Endothelial cell of umbilical vein (primary cell): ENCODE measurements at regions not wholly inside any gene's neighbourhood (a gene's known extent, or its start where the extent isn't known, plus 50 kb on each side); places are given as distances from the start of the nearest gene placed in this dataset.

ENCODE experiments used
- BruUV-seq: library from RNA; stranded (reverse); fragments of 400-500 nt; replicated peaks from 2 replicates; lab custom pipeline; 2021; lab: Mats Ljungman, UMichigan
- CTCF ChIA-PET: fragments of 300-600, 350-600 bp; sonication (Branson Sonifier 250); formaldehyde crosslinking; loops from one replicate; lab custom pipeline; 2021; ENCODE audit warnings: antibody characterized with exemption, inconsistent platforms; lab: Charles Lee
- POLR2A ChIA-PET: fragments of 300-600, 350-600 bp; sonication (Branson Sonifier 250); formaldehyde crosslinking; loops from one replicate; lab custom pipeline; 2021; ENCODE audit warnings: antibody characterized with exemption, inconsistent platforms; lab: Charles Lee
- DNase-seq: peaks from one replicate; pipeline ENCODE4 v3.0.0-alpha.2; 2011; ENCODE audit warnings: low read depth, low spot score
- FAIRE-seq: peaks from 2 replicates; lab custom pipeline; 2011; peaks lifted over from hg19 to GRCh38; lab: Jason Lieb, UNC
- H2AFZ ChIP-seq: 2 replicates; pipeline ENCODE4 v1.6.0; 2012; ENCODE audit warnings: low read depth, low read length, control low read depth, inconsistent platforms
- H3K27ac ChIP-seq: 2 replicates; pipeline ENCODE4 v1.5.1; 2011; ENCODE audit warnings: low read depth, mild to moderate bottlenecking, control low read depth, low read length, moderate library complexity; ENCODE audit not compliant: insufficient read depth
- H3K27me3 ChIP-seq, 2 experiments: 2 replicates each; pipeline versions ENCODE4 v1.6.0 to v1.6.1; 2011; ENCODE audit warnings: low read length in 2 of 2, mixed read lengths in 1 of 2; ENCODE audit not compliant: control insufficient read depth in 2 of 2, insufficient read depth in 2 of 2
- H3K36me3 ChIP-seq, 2 experiments: 2 replicates in 1 of 2; 3 replicates in 1 of 2; pipeline ENCODE4 v1.5.1; 2011; ENCODE audit warnings: low read length in 2 of 2, mild to moderate bottlenecking in 1 of 2, moderate library complexity in 1 of 2; ENCODE audit not compliant: control insufficient read depth in 2 of 2, insufficient read depth in 2 of 2; ENCODE audit errors: extremely low read depth in 1 of 2
- H3K4me1 ChIP-seq: 3 replicates; pipeline ENCODE4 v1.5.1; 2011; ENCODE audit warnings: mild to moderate bottlenecking, low read length; ENCODE audit not compliant: control insufficient read depth, insufficient read depth; ENCODE audit errors: extremely low read depth
- H3K4me2 ChIP-seq: 2 replicates; pipeline ENCODE4 v1.6.1; 2011; ENCODE audit warnings: low read length, control low read depth, mixed read lengths; ENCODE audit not compliant: insufficient read depth
- H3K4me3 ChIP-seq, 3 experiments: fragments of 200-600 bp in 1 of 3; sonication (generic), shearing (Covaris generic) in 1 of 3; replicated peaks in 1 of 3; 2 replicates each; pipeline ENCODE4 v1.5.1; 2011 to 2016; ENCODE audit warnings: control low read depth in 3 of 3, low read length in 3 of 3, mild to moderate bottlenecking in 2 of 3, inconsistent platforms in 1 of 3, low read depth in 1 of 3, moderate library complexity in 1 of 3; ENCODE audit not compliant: insufficient read depth in 1 of 3
- H3K79me2 ChIP-seq: 2 replicates; pipeline ENCODE4 v1.6.0; 2012; ENCODE audit warnings: low read length, inconsistent platforms; ENCODE audit not compliant: control insufficient read depth, insufficient read depth
- H3K9ac ChIP-seq: replicated peaks from 2 replicates; pipeline ENCODE3; 2011; ENCODE audit warnings: low read length, control low read depth; ENCODE audit not compliant: insufficient read depth; ENCODE audit errors: extremely low read depth
- H3K9me1 ChIP-seq: replicated peaks from 3 replicates; pipeline ENCODE4 v1.6.0; 2011; ENCODE audit warnings: mild to moderate bottlenecking, low read length; ENCODE audit not compliant: control insufficient read depth, insufficient read depth; ENCODE audit errors: extremely low read depth
- H3K9me3 ChIP-seq: replicated peaks from 2 replicates; pipeline ENCODE4 v1.5.1; 2012; ENCODE audit warnings: low read length, inconsistent platforms; ENCODE audit not compliant: control insufficient read depth, insufficient read depth
- H4K20me1 ChIP-seq: replicated peaks from 2 replicates; pipeline ENCODE3; 2011; ENCODE audit warnings: mild to moderate bottlenecking, low read length; ENCODE audit not compliant: control insufficient read depth, insufficient read depth; ENCODE audit errors: extremely low read depth
- CTCF ChIP-seq, 2 donors: IDR thresholded peaks; 1 replicate in 1 of 2; 2 replicates in 1 of 2; pipeline ENCODE4 v1.5.1; 2011; ENCODE audit warnings: low read length in 2 of 2, mild to moderate bottlenecking in 2 of 2, moderate library complexity in 2 of 2, control low read depth in 1 of 2, inconsistent platforms in 1 of 2, low read depth in 1 of 2; ENCODE audit not compliant: insufficient read depth in 1 of 2; ENCODE audit errors: extremely low read depth in 1 of 2
- EZH2 ChIP-seq: IDR thresholded peaks from 2 replicates; pipeline ENCODE4 v1.6.1; 2012; ENCODE audit warnings: borderline replicate concordance, low read depth, mild to moderate bottlenecking, moderate library complexity, low read length, inconsistent platforms; ENCODE audit not compliant: severe bottlenecking
- FOS ChIP-seq: IDR thresholded peaks from 2 replicates; pipeline ENCODE4 v1.6.1; 2011; ENCODE audit warnings: mild to moderate bottlenecking, low read length, moderate library complexity, borderline replicate concordance; ENCODE audit not compliant: insufficient read depth
- GATA2 ChIP-seq: IDR thresholded peaks from 2 replicates; pipeline ENCODE4 v1.7.0; 2011; ENCODE audit warnings: low read depth, mild to moderate bottlenecking, moderate library complexity, mixed read lengths, low read length; ENCODE audit not compliant: insufficient read length, insufficient read depth
- JUN ChIP-seq: IDR thresholded peaks from 2 replicates; pipeline ENCODE4 v1.6.1; 2011; ENCODE audit warnings: borderline replicate concordance, low read depth; ENCODE audit not compliant: insufficient read length, insufficient read depth
- MAX ChIP-seq: IDR thresholded peaks from 2 replicates; pipeline ENCODE4 v1.6.1; 2011; ENCODE audit not compliant: insufficient read depth, insufficient read length
- MYC ChIP-seq: IDR thresholded peaks from one replicate; pipeline ENCODE4 v1.6.1; 2011; ENCODE audit warnings: mild to moderate bottlenecking, low read depth, low read length
- POLR2A ChIP-seq: IDR thresholded peaks from 2 replicates; pipeline ENCODE4 v1.6.1; 2012; ENCODE audit warnings: low read depth, mild to moderate bottlenecking, control low read depth, low read length
- POLR2AphosphoS5 ChIP-seq: IDR thresholded peaks from 2 replicates; pipeline ENCODE4 v1.6.1; 2012; ENCODE audit warnings: low read depth, mild to moderate bottlenecking, control low read depth, low read length, moderate library complexity; ENCODE audit not compliant: insufficient read depth
- dilution Hi-C: fragments of 300-500 bp; cut with MboI; formaldehyde crosslinking; loops from one replicate; pipeline ENCODE4 v1.15.0; 2019; ENCODE audit warnings: low sequenced_read_pairs; ENCODE audit not compliant: extremely low pct_ligation_motif_present
- intact Hi-C: fragments of 100-400 bp; cut with micrococcal nuclease; formaldehyde crosslinking; loops from one replicate; pipeline ENCODE4 v1.10.0; 2022

DNA sequence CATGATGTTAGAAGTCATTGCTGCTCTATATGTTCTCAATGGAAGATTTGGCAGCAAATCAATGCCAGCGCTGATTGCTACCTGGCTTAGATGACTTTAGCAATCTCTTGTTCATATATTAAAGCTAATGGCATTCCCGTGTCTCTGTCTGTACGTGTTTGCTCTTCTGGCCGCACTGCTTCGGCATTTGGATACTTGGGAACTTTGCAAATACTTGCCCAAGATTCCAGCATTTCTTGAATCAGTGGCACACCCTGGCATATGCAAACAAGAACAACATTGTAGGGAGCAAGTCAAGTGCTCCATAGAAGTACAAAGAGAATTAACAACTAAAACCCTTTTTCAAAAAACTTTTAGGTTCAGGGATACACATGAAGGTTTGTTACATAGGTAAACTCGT lies 128.9 kb upstream of the TMEM164 start:
- Histone ChIP-seq H3K79me2 (no peaks in the 10 kb centered on the region), H3K27me3 (peaks cover 0 to 2% of the 10 kb centered on the region in 2 experiments), H3K36me3 (no peaks in the 10 kb centered on the region), H3K4me1 (no peaks in the 10 kb centered on the region), H3K27ac (no peak overlapping the region), H3K4me3 (no peak overlapping the region), H4K20me1 (no peaks in the 10 kb centered on the region), H3K9ac (no peak overlapping the region), H3K9me1 (no peaks in the 10 kb centered on the region), H2AFZ (no peak overlapping the region), H3K4me2 (no peak overlapping the region), H3K9me3 (no peaks in the 10 kb centered on the region)
- CTCF ChIA-PET, result no interaction called here
- TF ChIP-seq MAX, result no peak
- no peak for TF ChIP-seq JUN
- no peak for TF ChIP-seq POLR2AphosphoS5
- TF ChIP-seq FOS, result no peak
- no peak for TF ChIP-seq MYC
- TF ChIP-seq GATA2, result no peak
- TF ChIP-seq EZH2, result no peak
- no peak for TF ChIP-seq POLR2A
- TF ChIP-seq CTCF (IDR thresholded peaks at IDR 0.05; ENCODE audit: extremely low read depth in 1 of 2, insufficient read depth in 1 of 2, low read depth in 1 of 2, low read length in 2 of 2), result no peak
- DNase-seq (no peak), FAIRE-seq (no peak)
- POLR2A ChIA-PET, result no interaction called here
- intact Hi-C loops, result no loop called here
- dilution Hi-C loops, result no loop called here
- BruUV-seq, result no TSS peak
